Gastroesophageal sphincter (tissue), 3 donors: ENCODE measurements at regions not wholly inside any gene's neighbourhood (a gene's known extent, or its start where the extent isn't known, plus 50 kb on each side); places are given as distances from the start of the nearest gene placed in this dataset.

Experiments used
- POLR2A ChIP-seq, 2 donors: fragments of 450-650 bp; IDR thresholded peaks; one replicate each; pipeline ENCODE4 v1.6.1; 2017; ENCODE audit warnings: antibody characterized with exemption in 2 of 2, mild to moderate bottlenecking in 2 of 2, moderate library complexity in 1 of 2
- POLR2AphosphoS5 ChIP-seq: sonication (generic); formaldehyde crosslinking; IDR thresholded peaks from one replicate; pipeline ENCODE4 v1.6.1; 2017; ENCODE audit warnings: antibody characterized with exemption
- TF ChIP-seq, protein P1 (sequence below), 4 experiments: fragments of 200-600 bp in 2 of 4; fragments of 450-650 bp in 2 of 4; sonication (generic) in 1 of 4; IDR thresholded peaks; one replicate each; pipeline ENCODE4 v1.5.1; 2017 to 2019; ENCODE audit warnings: antibody characterized with exemption in 4 of 4, mild to moderate bottlenecking in 2 of 4, moderate library complexity in 2 of 4

DNA sequence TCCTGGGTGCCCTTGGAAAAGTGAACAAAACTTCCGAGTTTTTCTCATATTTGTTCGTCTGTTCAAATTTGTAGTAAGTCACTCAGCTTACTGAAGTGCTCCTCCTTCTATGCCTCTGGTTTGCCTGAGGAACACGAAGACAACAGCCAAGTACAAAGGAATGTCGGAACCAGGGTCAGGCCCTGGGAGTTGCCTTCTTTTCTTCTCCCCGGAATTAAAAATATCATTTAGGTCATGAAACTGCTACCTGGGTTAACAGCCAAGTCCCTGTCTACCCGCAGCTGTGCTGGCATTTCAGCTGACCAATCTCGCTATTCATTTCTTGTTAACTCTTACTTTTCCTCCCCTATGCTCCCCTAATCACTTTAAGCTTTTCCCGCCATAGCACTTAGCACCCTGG lies 137.6 kb upstream of the TEX13D start:
- no peak for TF ChIP-seq POLR2A (IDR thresholded peaks at IDR 0.05)
- TF ChIP-seq, protein P1, sequence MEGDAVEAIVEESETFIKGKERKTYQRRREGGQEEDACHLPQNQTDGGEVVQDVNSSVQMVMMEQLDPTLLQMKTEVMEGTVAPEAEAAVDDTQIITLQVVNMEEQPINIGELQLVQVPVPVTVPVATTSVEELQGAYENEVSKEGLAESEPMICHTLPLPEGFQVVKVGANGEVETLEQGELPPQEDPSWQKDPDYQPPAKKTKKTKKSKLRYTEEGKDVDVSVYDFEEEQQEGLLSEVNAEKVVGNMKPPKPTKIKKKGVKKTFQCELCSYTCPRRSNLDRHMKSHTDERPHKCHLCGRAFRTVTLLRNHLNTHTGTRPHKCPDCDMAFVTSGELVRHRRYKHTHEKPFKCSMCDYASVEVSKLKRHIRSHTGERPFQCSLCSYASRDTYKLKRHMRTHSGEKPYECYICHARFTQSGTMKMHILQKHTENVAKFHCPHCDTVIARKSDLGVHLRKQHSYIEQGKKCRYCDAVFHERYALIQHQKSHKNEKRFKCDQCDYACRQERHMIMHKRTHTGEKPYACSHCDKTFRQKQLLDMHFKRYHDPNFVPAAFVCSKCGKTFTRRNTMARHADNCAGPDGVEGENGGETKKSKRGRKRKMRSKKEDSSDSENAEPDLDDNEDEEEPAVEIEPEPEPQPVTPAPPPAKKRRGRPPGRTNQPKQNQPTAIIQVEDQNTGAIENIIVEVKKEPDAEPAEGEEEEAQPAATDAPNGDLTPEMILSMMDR (IDR thresholded peaks at IDR 0.05): no peak
- TF ChIP-seq POLR2AphosphoS5: no peak
